AG10803 (cell line): ENCODE measurements at regions not wholly inside any gene's neighbourhood (a gene's known extent, or its start where the extent isn't known, plus 50 kb on each side); places are given as distances from the start of the nearest gene placed in this dataset.

Source experiments
- DNase-seq: peaks from one replicate; pipeline ENCODE4 v3.0.0; 2010; ENCODE audit warnings: low read depth
- H3K4me3 ChIP-seq: 2 replicates; pipeline ENCODE4 v1.5.1; 2011; ENCODE audit warnings: mild to moderate bottlenecking, low read length, control low read depth
- CTCF ChIP-seq: conservative IDR thresholded peaks from 2 replicates; pipeline ENCODE4 v1.5.1; 2011; ENCODE audit warnings: mild to moderate bottlenecking, low read length, control low read depth, inconsistent platforms

- H3K4me3 ChIP-seq = no peak overlapping the region
- TF ChIP-seq CTCF = no peak
- peak; percentile 47 for DNase-seq
These were observed 99.1 kb upstream of the MTNR1B start for GRCh38 chr11:92870196-92870832.

- H3K4me3 ChIP-seq = no peak overlapping the region
- TF ChIP-seq CTCF = no peak
- no peak for DNase-seq
These were observed 95.9 kb upstream of the MTNR1B start for GRCh38 chr11:92873551-92873950.

- no peak for TF ChIP-seq CTCF
- no peak for DNase-seq
These were observed 94.0 kb upstream of the MTNR1B start for GRCh38 chr11:92875473-92875872.

GRCh38 chr11:92879086-92879485, 90.4 kb upstream of the MTNR1B start:
- DNase-seq = no peak
- TF ChIP-seq CTCF = no peak
- no peak overlapping the region for H3K4me3 ChIP-seq

More at GRCh38 chr11:92875473-92875872, 94.0 kb upstream of the MTNR1B start:
- no peak overlapping the region for H3K4me3 ChIP-seq

- TF ChIP-seq CTCF = no peak
- DNase-seq = peak; percentile 87
- H3K4me3 ChIP-seq = no peak overlapping the region
These were observed 89.1 kb upstream of the MTNR1B start for GRCh38 chr11:92880381-92880780.

- TF ChIP-seq CTCF = no peak
- no peak for DNase-seq
- H3K4me3 ChIP-seq = no peak overlapping the region
These were observed 87.5 kb upstream of the MTNR1B start for GRCh38 chr11:92881940-92882450.

- H3K4me3 ChIP-seq = no peak overlapping the region
- TF ChIP-seq CTCF = no peak
These were observed 86.4 kb upstream of the MTNR1B start for GRCh38 chr11:92882828-92883611.

More at GRCh38 chr11:92882828-92883611, 86.4 kb upstream of the MTNR1B start:
- no peak for DNase-seq
